ENCODE measurements at regions not wholly inside any gene's neighbourhood (a gene's known extent, or its start where the extent isn't known, plus 50 kb on each side); places are given as distances from the start of the nearest gene placed in this dataset.

DNA sequence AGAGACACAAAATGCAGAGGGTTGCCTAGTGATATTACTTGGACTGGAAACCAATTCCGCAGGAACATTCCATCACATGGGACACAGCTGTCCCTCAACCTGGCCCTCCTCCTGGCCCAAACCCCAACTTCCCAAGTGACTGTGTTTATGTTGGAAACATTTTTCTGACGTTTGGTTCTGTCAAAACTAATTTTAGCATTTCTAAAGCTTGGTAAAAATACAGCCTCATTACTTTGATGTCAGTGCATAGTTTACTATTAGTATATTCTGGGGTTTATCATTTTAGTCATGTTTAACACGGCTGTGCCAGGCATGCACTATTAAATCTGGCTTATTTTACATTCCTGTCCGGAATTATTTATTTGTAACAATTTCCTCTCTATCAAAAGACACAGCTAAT, 69.9 kb downstream of the GLI2 start:
- TF ChIP-seq, protein P1, sequence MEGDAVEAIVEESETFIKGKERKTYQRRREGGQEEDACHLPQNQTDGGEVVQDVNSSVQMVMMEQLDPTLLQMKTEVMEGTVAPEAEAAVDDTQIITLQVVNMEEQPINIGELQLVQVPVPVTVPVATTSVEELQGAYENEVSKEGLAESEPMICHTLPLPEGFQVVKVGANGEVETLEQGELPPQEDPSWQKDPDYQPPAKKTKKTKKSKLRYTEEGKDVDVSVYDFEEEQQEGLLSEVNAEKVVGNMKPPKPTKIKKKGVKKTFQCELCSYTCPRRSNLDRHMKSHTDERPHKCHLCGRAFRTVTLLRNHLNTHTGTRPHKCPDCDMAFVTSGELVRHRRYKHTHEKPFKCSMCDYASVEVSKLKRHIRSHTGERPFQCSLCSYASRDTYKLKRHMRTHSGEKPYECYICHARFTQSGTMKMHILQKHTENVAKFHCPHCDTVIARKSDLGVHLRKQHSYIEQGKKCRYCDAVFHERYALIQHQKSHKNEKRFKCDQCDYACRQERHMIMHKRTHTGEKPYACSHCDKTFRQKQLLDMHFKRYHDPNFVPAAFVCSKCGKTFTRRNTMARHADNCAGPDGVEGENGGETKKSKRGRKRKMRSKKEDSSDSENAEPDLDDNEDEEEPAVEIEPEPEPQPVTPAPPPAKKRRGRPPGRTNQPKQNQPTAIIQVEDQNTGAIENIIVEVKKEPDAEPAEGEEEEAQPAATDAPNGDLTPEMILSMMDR (conservative IDR thresholded peaks at IDR 0.05; ENCODE audit: low read depth, low read length), result no peak
- TF ChIP-seq EZH2phosphoT487 (IDR thresholded peaks at IDR 0.05; ENCODE audit: borderline replicate concordance, low read length), result no peak

Measured in PC-3 (cell line).